C4-2B (cell line): ENCODE measurements at regions not wholly inside any gene's neighbourhood (a gene's known extent, or its start where the extent isn't known, plus 50 kb on each side); places are given as distances from the start of the nearest gene placed in this dataset.

Experiments
- CTCF ChIP-seq: fragments of 450-650 bp; conservative IDR thresholded peaks from 2 replicates; pipeline ENCODE4 v1.5.1; 2017; ENCODE audit warnings: mild to moderate bottlenecking
- ZFX ChIP-seq: fragments of 450-650 bp; IDR thresholded peaks from 2 replicates; pipeline ENCODE4 v1.6.1; 2017

- no peak for TF ChIP-seq CTCF
- no peak for TF ChIP-seq ZFX
Measured at GRCh38 chr1:112840631-112841624, 115.1 kb downstream of the SLC16A1 start.
